IMR-90 (cell line): ENCODE measurements at regions not wholly inside any gene's neighbourhood (a gene's known extent, or its start where the extent isn't known, plus 50 kb on each side); places are given as distances from the start of the nearest gene placed in this dataset.

Experiments used
- ATAC-seq: fragments of 200-7000 bp; cut with Tn5 transposase; 2 replicates; pipeline ENCODE4 v1.9.1; 2020; ENCODE audit warnings: low read depth, mild to moderate bottlenecking, moderate library complexity
- BruUV-seq: library from RNA; stranded (reverse); fragments of 400-500 nt; replicated peaks from 2 replicates; lab custom pipeline; 2021; lab: Mats Ljungman, UMichigan
- CTCF ChIA-PET: fragments of 300-600 bp; formaldehyde crosslinking; extraction: SDS; loops from one replicate; lab custom pipeline; 2021; ENCODE audit warnings: antibody characterized with exemption; lab: Yijun Ruan, JAX
- POLR2A ChIA-PET: fragments of 300-600 bp; sonication (Branson Sonifier 250); formaldehyde crosslinking; loops from one replicate; lab custom pipeline; 2022; ENCODE audit warnings: antibody characterized with exemption; ENCODE audit not compliant: unreplicated experiment; lab: Charles Lee
- DNase-seq: peaks from one replicate; pipeline ENCODE4 v3.0.0; 2013
- H2AFZ ChIP-seq: replicated peaks from 2 replicates; pipeline ENCODE3; 2013; ENCODE audit warnings: low read length, mild to moderate bottlenecking; ENCODE audit not compliant: poor library complexity
- H2AK5ac ChIP-seq: 2 replicates; pipeline ENCODE4 v1.6.1; 2013; ENCODE audit warnings: low read depth, low read length, inconsistent platforms
- H2AK9ac ChIP-seq: replicated peaks from 2 replicates; pipeline ENCODE3; 2013; ENCODE audit warnings: mild to moderate bottlenecking, low read depth, low read length, moderate library complexity; ENCODE audit not compliant: poor library complexity
- H2BK120ac ChIP-seq: 2 replicates; pipeline ENCODE4 v1.6.1; 2013; ENCODE audit warnings: low read depth, low read length, inconsistent platforms
- H2BK15ac ChIP-seq: 3 replicates; pipeline ENCODE4 v1.6.1; 2013; ENCODE audit warnings: low read depth, low read length, inconsistent platforms
- H2BK20ac ChIP-seq: 2 replicates; pipeline ENCODE4 v1.6.1; 2013; ENCODE audit warnings: low read depth, mild to moderate bottlenecking, inconsistent platforms, low read length, moderate library complexity
- H2BK5ac ChIP-seq: 2 replicates; pipeline ENCODE4 v1.6.1; 2013; ENCODE audit warnings: mild to moderate bottlenecking, low read depth, low read length, inconsistent platforms; ENCODE audit not compliant: poor library complexity, severe bottlenecking
- H3K14ac ChIP-seq: replicated peaks from 2 replicates; pipeline ENCODE4 v1.6.1; 2013; ENCODE audit warnings: low read depth, low read length, inconsistent platforms
- H3K18ac ChIP-seq: 2 replicates; pipeline ENCODE4 v1.6.1; 2013; ENCODE audit warnings: low read depth, low read length, control low read depth
- H3K23ac ChIP-seq: 2 replicates; pipeline ENCODE4 v1.6.1; 2013; ENCODE audit warnings: low read depth, low read length, inconsistent platforms
- H3K27ac ChIP-seq: 2 replicates; pipeline ENCODE4 v1.5.1; 2013; ENCODE audit warnings: mild to moderate bottlenecking, control low read depth, low read length; ENCODE audit not compliant: insufficient read depth
- H3K27me3 ChIP-seq: 2 replicates; pipeline ENCODE4 v1.6.1; 2013; ENCODE audit warnings: low read length; ENCODE audit not compliant: control insufficient read depth, insufficient read depth
- H3K36me3 ChIP-seq: 2 replicates; pipeline ENCODE4 v1.6.1; 2013; ENCODE audit warnings: low read length, mixed read lengths; ENCODE audit not compliant: control insufficient read depth, insufficient read depth
- H3K4ac ChIP-seq: 2 replicates; pipeline ENCODE4 v1.6.1; 2013; ENCODE audit warnings: low read depth, low read length, inconsistent platforms
- H3K4me1 ChIP-seq: 2 replicates; pipeline ENCODE4 v1.6.1; 2013; ENCODE audit warnings: low read length, mixed read lengths; ENCODE audit not compliant: control insufficient read depth, insufficient read depth
- H3K4me2 ChIP-seq: 2 replicates; pipeline ENCODE4 v1.6.1; 2013; ENCODE audit warnings: low read depth, mild to moderate bottlenecking, control low read depth, low read length, moderate library complexity
- H3K4me3 ChIP-seq: 2 replicates; pipeline ENCODE4 v1.5.1; 2013; ENCODE audit warnings: low read depth, mild to moderate bottlenecking, control low read depth, low read length, moderate library complexity; ENCODE audit not compliant: insufficient read depth
- H3K56ac ChIP-seq: 2 replicates; pipeline ENCODE4 v1.6.1; 2013; ENCODE audit warnings: low read length, inconsistent platforms; ENCODE audit not compliant: insufficient read depth; ENCODE audit errors: extremely low read depth
- H3K79me1 ChIP-seq, 2 experiments: 2 replicates each; pipeline ENCODE4 v1.6.1; 2013; ENCODE audit warnings: low read length in 2 of 2, inconsistent platforms in 1 of 2, low read depth in 1 of 2
- H3K9ac ChIP-seq: 2 replicates; pipeline ENCODE4 v1.6.1; 2013; ENCODE audit warnings: low read depth, low read length, control low read depth
- H3K9me1 ChIP-seq: 2 replicates; pipeline ENCODE4 v1.6.1; 2013; ENCODE audit warnings: low read length, inconsistent platforms; ENCODE audit not compliant: insufficient read depth
- H3K9me3 ChIP-seq: 2 replicates; pipeline ENCODE4 v1.6.1; 2013; ENCODE audit warnings: low read length; ENCODE audit not compliant: control insufficient read depth, insufficient read depth
- H4K20me1 ChIP-seq: 2 replicates; pipeline ENCODE4 v1.6.1; 2013; ENCODE audit warnings: low read length, inconsistent platforms; ENCODE audit not compliant: insufficient read depth
- H4K5ac ChIP-seq: 2 replicates; pipeline ENCODE4 v1.6.1; 2013; ENCODE audit warnings: mild to moderate bottlenecking, low read depth, low read length, control low read depth
- H4K8ac ChIP-seq, 2 experiments: 2 replicates each; pipeline ENCODE4 v1.6.1; 2013; ENCODE audit warnings: low read depth in 2 of 2, low read length in 2 of 2, control low read depth in 1 of 2, inconsistent platforms in 1 of 2
- H4K91ac ChIP-seq: 2 replicates; pipeline ENCODE4 v1.6.1; 2013; ENCODE audit warnings: low read depth, low read length, inconsistent platforms; ENCODE audit not compliant: insufficient read depth
- BHLHE40 ChIP-seq: fragments of 150-350 bp; IDR thresholded peaks from 2 replicates; pipeline ENCODE4 v1.6.1; 2016; ENCODE audit warnings: mild to moderate bottlenecking, low read depth, low read length
- CEBPB ChIP-seq: IDR thresholded peaks from 2 replicates; pipeline ENCODE4 v1.6.1; 2012; ENCODE audit warnings: low read depth, low read length, improper control_type of control experiment
- CHD1 ChIP-seq: IDR thresholded peaks from 2 replicates; pipeline ENCODE4 v1.6.1; 2012; ENCODE audit warnings: low read depth, low read length, improper control_type of control experiment
- CTCF ChIP-seq: conservative IDR thresholded peaks from 2 replicates; pipeline ENCODE4 v1.5.1; 2012; ENCODE audit warnings: mild to moderate bottlenecking, low read depth, low read length, improper control_type of control experiment
- ELK1 ChIP-seq: fragments of 150-350 bp; IDR thresholded peaks from 2 replicates; pipeline ENCODE4 v1.6.1; 2016; ENCODE audit warnings: low read depth, mild to moderate bottlenecking, low read length, moderate library complexity, borderline replicate concordance
- FOS ChIP-seq: fragments of 150-350 bp; IDR thresholded peaks from 2 replicates; pipeline ENCODE4 v1.6.1; 2016; ENCODE audit warnings: low read depth, low read length
- MAFK ChIP-seq: IDR thresholded peaks from 2 replicates; pipeline ENCODE4 v1.6.1; 2012; ENCODE audit warnings: low read depth, low read length, improper control_type of control experiment
- MAZ ChIP-seq: IDR thresholded peaks from 2 replicates; pipeline ENCODE4 v1.6.1; 2012; ENCODE audit warnings: low read depth, mild to moderate bottlenecking, low read length, improper control_type of control experiment, moderate library complexity, borderline replicate concordance
- MXI1 ChIP-seq: IDR thresholded peaks from 2 replicates; pipeline ENCODE4 v1.6.1; 2012; ENCODE audit warnings: low read depth, mild to moderate bottlenecking, low read length, moderate library complexity, borderline replicate concordance
- NFE2L2 ChIP-seq: fragments of 150-350 bp; IDR thresholded peaks from 2 replicates; pipeline ENCODE4 v1.6.1; 2016; ENCODE audit warnings: low read depth, mild to moderate bottlenecking, low read length
- POLR2A ChIP-seq: IDR thresholded peaks from 2 replicates; pipeline ENCODE4 v1.6.1; 2012; ENCODE audit warnings: mild to moderate bottlenecking, low read depth, low read length
- RAD21 ChIP-seq: IDR thresholded peaks from 2 replicates; pipeline ENCODE4 v1.6.1; 2012; ENCODE audit warnings: low read length, improper control_type of control experiment
- RCOR1 ChIP-seq: IDR thresholded peaks from 2 replicates; pipeline ENCODE4 v1.6.1; 2012; ENCODE audit warnings: mild to moderate bottlenecking, low read length, improper control_type of control experiment; ENCODE audit not compliant: insufficient replicate concordance
- RFX5 ChIP-seq: IDR thresholded peaks from 2 replicates; pipeline ENCODE4 v1.8.0; 2012; ENCODE audit warnings: low read depth, mild to moderate bottlenecking, low read length, moderate library complexity
- SMC3 ChIP-seq: fragments of 150-350 bp; IDR thresholded peaks from 2 replicates; pipeline ENCODE4 v1.6.1; 2016; ENCODE audit warnings: low read depth, mild to moderate bottlenecking, antibody characterized with exemption, low read length, moderate library complexity
- USF2 ChIP-seq: fragments of 150-350 bp; IDR thresholded peaks from 2 replicates; pipeline ENCODE4 v1.6.1; 2017; ENCODE audit warnings: mild to moderate bottlenecking, antibody characterized with exemption, low read length, low read depth
- WGBS, 2 experiments: methylation state at CpG; one replicate each; pipeline versions ENCODE4 v1.1.5 to v1.1.7; 2013; ENCODE audit warnings: missing lambda C conversion rate in 2 of 2; ENCODE audit not compliant: insufficient read length in 1 of 2; ENCODE audit errors: extremely low coverage in 2 of 2; 5-methylcytosine and 5-hydroxymethylcytosine counted together
- dilution Hi-C: fragments of 300-500 bp; cut with HindIII; formaldehyde crosslinking; loops from one replicate; pipeline ENCODE4 v1.14.3; 2018; ENCODE audit warnings: low sequenced_read_pairs; ENCODE audit not compliant: unreplicated experiment
- in situ Hi-C: fragments of 300-500 bp; cut with MboI; formaldehyde crosslinking; loops from 3 replicates; pipeline ENCODE4 v1.14.3; 2019; ENCODE audit warnings: low sequenced_read_pairs, inconsistent platforms, mixed read lengths
- intact Hi-C: fragments of 100-400 bp; cut with micrococcal nuclease; formaldehyde crosslinking; loops from 2 replicates; pipeline ENCODE4 v1.10.0; 2022

- no TSS peak for BruUV-seq
- peak overlapping the region; percentile 21 for H2AFZ ChIP-seq
- H2BK15ac ChIP-seq = no peak overlapping the region
- no peak for TF ChIP-seq ELK1
- TF ChIP-seq POLR2A = no peak
- TF ChIP-seq SMC3 = no peak
- no peak for TF ChIP-seq FOS
- TF ChIP-seq CHD1 = no peak
- no peak for TF ChIP-seq MAZ
- TF ChIP-seq RAD21 = no peak
- no peak for TF ChIP-seq NFE2L2
- TF ChIP-seq CEBPB = no peak
- no peak for TF ChIP-seq MAFK
- TF ChIP-seq CTCF = no peak
- TF ChIP-seq BHLHE40 = no peak
- TF ChIP-seq MXI1 = no peak
- TF ChIP-seq RCOR1 = no peak
- TF ChIP-seq RFX5 = no peak
- TF ChIP-seq USF2 = no peak
- ATAC-seq = no peak
- H3K4ac ChIP-seq = no peak overlapping the region
- H4K91ac ChIP-seq = no peak overlapping the region
- H3K9me3 ChIP-seq = peaks cover 31% of the 10 kb centered on the region
- H3K4me2 ChIP-seq = no peak overlapping the region
- in situ Hi-C loops (no loop called here), dilution Hi-C loops (no loop called here), intact Hi-C loops (no loop called here)
- H2AK5ac ChIP-seq = no peak overlapping the region
- no peak overlapping the region for H3K4me3 ChIP-seq
- no peak overlapping the region for H4K8ac ChIP-seq
- no peak overlapping the region for H3K56ac ChIP-seq
- H4K20me1 ChIP-seq = no peaks in the 10 kb centered on the region
- no peaks in the 10 kb centered on the region for H3K36me3 ChIP-seq
- H3K79me1 ChIP-seq = no peaks in the 10 kb centered on the region
- no peak overlapping the region for H2AK9ac ChIP-seq
- H2BK20ac ChIP-seq = no peak overlapping the region
- H2BK120ac ChIP-seq = no peak overlapping the region
- no peak overlapping the region for H3K18ac ChIP-seq
- H2BK5ac ChIP-seq = no peak overlapping the region
- H3K9me1 ChIP-seq = no peaks in the 10 kb centered on the region
- no peaks in the 10 kb centered on the region for H3K4me1 ChIP-seq
- H3K23ac ChIP-seq = no peak overlapping the region
- H3K9ac ChIP-seq = no peak overlapping the region
- no peak overlapping the region for H4K5ac ChIP-seq
- 4% methylated on average over 14 of the region's 62 CpGs; no CpG with 5 or more reads in 1 of the 2 experiments for WGBS, 2 experiments
- no peak overlapping the region for H3K27ac ChIP-seq
- H3K27me3 ChIP-seq = no peaks in the 10 kb centered on the region
- no peak overlapping the region for H3K14ac ChIP-seq
- ChIA-PET CTCF (no interaction called here), POLR2A (no interaction called here)
- no peak for DNase-seq
Observed at GRCh38 chr12:126191031-126191891, 1126.0 kb downstream of the AACS start.
